K562 (cell line): ENCODE measurements at regions not wholly inside any gene's neighbourhood (a gene's known extent, or its start where the extent isn't known, plus 50 kb on each side); places are given as distances from the start of the nearest gene placed in this dataset.

Source experiments
- PTBP1 ChIP-seq: fragments of 200-400 bp; formaldehyde crosslinking; IDR thresholded peaks from 2 replicates; pipeline ENCODE4 v1.6.1; 2017; ENCODE audit warnings: low read depth, low read length
- STAT6 ChIP-seq: sonication (generic); formaldehyde crosslinking; IDR thresholded peaks from 2 replicates; pipeline ENCODE4 v1.8.1; 2023; ENCODE audit warnings: mild to moderate bottlenecking, missing genetic modification reagents
- ZNF609 ChIP-seq: sonication (generic); formaldehyde crosslinking; IDR thresholded peaks from 2 replicates; pipeline ENCODE4 v1.8.1; 2023; ENCODE audit warnings: missing genetic modification reagents, mild to moderate bottlenecking, borderline replicate concordance

- TF ChIP-seq STAT6 (CRISPR knock-in tag): no peak
- no peak for TF ChIP-seq ZNF609 (CRISPR knock-in tag)
- TF ChIP-seq PTBP1: no peak
These were observed 86.1 kb upstream of the SPATA12 start (continued) for GRCh38 chr3:56974247-56974930.
